ENCODE measurements at regions not wholly inside any gene's neighbourhood (a gene's known extent, or its start where the extent isn't known, plus 50 kb on each side); places are given as distances from the start of the nearest gene placed in this dataset.

- TF ChIP-seq POLR2A (IDR thresholded peaks at IDR 0.05): no peak
- no peak for TF ChIP-seq CTCF (IDR thresholded peaks at IDR 0.05)
Observed at GRCh38 chr7:112669306-112669705, 120.9 kb downstream of the TMEM168 start.

Measured in lower leg skin (tissue), 3 donors.